NCI-H2227 treated with DMSO at 0.1 percent for 48 hours (cell line): ENCODE measurements at regions not wholly inside any gene's neighbourhood (a gene's known extent, or its start where the extent isn't known, plus 50 kb on each side); places are given as distances from the start of the nearest gene placed in this dataset.
"Not testable (repeated sequence)": the region's sequence is repeated elsewhere in the genome, so short reads cannot be mapped to it uniquely, and the experiment has no call there.

ENCODE experiments used
- DNase-seq: peaks from one replicate; lab custom pipeline; 2025; lab: John Stamatoyannopoulos, UW

DNA sequence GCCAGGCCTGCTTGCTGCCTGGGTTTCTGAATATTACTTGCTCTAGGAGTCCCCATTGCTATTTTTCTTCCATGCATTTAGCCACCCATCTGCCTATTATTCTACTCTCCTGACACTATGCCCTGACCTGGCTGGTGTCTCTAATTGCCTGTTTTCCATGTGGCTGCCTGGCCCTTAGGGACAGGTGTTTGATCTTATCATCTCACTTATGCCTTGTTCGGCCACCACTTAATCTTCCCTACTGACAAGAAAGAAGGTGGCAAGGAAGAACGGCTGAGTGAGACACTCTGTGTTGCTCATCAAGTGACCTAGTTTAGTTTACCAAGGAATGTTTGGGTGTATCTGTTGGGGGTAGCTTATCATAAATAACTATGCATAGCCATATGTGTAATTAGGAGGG is 50.4 kb upstream of the RAPH1 start:
- DNase-seq = no peak

DNA sequence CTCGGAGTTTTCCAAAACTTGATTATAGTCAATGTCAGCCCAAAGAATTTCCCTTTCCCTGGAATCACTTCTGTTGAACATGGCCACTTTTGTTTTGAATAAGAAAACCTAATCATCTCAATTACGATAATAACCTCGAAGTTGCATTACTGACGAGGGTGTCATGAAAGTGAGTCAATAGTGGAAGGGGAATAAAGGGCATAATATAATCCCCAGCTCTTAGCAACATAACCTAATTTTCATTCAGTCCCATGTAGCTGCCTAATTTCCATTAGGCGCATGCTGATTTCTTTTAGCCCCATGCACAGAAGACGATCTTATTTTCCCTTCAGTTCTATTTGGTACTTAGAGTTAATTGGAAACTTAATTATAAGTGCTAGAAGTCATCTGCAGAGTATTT is 51.1 kb upstream of the RAPH1 start:
- DNase-seq = no peak

DNA sequence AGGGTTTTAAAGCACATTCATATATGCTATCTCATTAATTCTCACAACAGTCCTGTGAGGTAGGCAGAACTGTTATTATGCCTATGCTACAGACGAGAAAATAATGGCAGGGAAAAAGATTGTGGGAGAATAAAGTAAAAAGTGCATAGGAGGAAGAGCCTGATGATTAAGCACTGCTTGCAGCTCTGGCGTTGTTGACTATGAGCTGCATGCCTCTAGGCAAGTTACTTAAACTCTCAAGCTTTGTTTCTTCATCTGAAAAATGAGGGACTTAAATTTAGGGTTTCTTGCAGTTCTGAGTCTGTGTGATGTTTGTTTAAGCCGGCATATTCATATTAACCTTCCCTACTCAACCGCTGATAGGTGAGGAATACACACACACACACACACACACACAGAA is 51.6 kb upstream of the RAPH1 start:
- DNase-seq = no peak

DNA sequence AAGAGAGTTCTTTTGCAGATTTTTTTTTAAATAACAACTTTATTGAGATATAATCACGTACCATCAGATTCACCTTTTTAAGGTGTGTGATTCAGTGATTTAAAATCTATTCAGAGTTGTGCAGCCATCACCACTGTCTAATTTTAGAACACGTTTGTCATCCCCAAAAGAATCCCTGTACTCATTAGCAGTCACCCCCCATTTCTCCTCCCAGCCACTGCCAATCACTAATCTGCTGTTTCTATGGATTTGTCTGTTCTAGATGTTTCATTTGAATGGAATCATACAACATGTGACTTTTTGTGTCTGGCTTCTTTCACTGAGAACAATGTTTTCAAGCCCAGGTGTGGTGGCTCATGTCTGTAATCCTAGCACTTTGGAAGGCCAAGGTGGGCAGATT is 55.4 kb upstream of the RAPH1 start:
- DNase-seq = no peak

DNA sequence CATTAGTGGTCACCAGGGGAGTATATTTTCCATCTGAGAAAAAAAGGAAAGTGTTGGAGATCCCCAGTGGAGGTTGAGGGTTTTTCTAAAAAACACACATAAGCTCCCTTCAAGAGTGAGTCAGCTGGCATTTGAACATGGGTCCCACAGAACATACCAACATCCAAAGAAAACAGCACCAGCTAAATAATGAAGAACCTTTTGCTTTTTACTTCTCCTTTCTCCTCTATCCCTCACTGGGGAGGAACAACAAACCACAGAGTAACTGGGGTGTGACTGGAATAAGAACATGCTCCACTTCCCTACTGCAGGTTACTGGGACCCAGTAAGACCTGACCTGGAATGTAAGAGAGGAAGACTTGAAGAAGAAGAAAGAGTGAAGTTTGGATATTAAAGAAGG is 56.5 kb upstream of the RAPH1 start:
- DNase-seq = no peak

DNA sequence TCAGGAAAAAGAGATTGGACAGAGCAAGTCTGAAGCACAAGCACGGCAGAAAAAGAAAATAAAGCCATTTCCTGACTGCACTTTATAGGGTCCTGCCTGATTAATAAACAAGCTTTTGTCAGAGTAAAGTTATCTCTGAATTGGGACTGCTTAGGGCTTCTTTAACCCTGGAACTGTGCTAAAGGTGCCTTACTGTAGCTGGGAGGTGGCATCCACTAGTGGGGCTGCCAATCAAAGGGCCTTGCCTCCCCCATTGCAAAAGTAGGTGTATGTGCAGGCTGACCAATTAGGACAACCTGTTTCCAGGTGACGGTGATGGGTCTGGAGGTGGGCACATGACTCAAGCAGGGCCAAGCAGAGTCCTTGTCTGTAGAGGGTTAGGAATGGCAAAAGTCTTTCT is 57.4 kb upstream of the RAPH1 start:
- DNase-seq = no peak

DNA sequence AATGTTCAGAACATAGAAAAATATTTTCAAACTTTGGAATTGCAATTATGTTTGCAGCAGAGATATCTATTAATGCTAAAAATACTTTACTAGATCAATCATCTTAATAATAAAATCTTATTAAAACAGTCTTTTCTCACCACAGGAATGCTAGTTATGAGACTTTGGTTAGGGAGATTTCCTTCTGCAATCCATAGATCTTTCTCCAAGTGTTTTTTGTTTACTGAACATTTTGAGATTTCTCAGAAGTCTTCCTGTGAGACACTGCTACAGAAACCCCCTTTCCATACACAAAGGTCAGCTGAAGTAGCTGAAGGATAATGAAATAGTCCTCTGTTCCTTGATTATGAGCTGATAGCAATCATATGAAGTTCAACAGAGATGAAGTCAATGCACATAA is 59.4 kb upstream of the RAPH1 start:
- DNase-seq = no peak

DNA sequence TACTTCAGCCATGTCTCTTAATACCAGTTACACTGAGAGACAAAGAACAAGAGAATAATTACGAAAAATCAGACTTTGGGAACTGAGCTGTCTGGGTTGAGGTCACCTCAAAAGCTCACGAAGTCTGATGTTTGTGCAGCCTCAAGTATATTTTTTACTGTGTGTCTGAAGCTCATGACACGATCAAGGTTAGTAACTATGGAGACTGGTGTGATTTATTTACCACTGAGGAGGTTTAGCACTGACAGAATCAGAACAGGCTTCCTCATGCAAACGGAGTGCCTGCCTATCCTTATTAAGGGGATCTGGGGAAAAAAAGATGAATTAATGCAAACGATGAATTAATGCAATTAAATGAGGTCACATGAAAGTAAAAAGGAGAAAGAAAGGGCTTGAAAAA is 61.1 kb upstream of the RAPH1 start:
- DNase-seq = no peak

DNA sequence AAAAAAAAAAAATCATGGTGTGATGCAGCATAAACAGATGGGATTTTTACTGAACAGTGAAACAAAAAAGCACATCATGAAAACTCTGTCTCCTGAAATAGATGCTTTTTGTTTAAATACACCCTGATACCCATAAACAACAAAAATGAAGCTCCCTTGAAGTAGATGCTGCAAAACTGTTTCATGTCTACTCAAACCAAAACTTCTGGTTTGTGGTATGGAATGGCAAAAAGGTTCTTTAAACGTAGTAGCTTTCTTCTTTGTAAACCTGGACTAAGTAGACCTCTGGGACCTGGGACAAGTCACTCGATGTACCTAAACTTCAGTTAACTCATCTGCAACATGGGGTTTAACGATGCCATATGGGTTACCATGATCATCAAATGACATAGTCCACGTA is 64.4 kb upstream of the RAPH1 start:
- DNase-seq = no peak

DNA sequence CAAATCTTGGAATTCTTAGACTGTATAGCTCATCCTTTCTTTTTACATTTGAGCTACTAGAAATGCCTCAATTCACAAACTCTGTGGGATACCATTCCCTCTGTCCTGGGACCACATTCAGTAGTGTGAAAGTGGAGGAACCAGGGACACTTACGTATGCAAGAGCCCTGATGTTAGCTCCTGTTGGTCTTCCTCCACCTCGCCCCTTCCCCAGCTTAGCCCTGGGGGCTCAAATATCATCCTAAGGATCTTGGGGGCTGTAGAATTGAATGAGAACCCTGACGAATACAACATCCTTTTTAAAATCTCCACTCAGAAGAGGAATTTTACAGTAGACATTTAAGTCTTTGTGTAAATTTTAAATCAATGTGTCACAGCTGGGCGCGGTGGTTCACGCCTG is 65.2 kb upstream of the RAPH1 start:
- DNase-seq = no peak

DNA sequence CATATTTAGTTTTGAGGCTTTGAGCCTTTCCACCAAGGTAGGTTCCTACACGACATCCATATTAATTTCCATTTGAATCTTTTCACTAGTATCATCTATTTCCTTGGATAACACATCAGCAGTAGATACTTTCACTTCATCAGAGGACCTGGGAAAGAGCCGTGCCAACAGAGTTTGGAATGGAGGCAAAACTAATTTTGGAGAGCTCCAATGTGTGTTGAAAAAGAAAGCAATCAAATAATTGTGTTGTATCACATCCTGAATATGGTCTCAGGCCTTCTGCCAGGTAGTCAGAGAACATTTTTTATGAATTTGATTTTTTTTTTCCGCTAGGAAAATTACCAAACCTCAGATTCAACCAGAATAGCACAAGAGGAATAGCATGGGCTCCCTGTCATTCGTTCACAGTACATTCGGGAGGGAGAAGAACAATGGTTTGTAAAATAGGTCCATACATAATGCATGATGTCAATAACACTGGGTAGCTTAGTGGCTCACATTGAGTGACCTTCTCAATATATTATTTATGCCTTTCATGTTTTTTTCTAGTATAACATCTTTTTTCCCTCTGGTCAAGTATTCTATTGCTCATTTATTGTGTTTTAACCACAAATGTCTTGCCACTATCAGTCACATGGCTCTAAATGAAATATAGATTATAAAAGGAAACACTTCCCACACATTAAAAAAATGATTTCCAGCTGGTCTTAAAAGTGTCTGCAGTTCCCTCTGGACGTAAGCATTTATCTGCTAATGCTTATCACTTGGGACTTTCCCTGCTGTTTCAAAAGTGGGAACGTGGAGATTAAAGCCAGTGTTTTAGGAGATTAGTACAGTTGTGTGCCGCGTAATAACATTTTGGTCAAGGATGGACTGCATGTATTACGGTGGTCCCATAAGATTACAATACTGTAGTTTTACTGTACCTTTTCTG is 68.6 kb upstream of the RAPH1 start:
- no peak for DNase-seq

DNA sequence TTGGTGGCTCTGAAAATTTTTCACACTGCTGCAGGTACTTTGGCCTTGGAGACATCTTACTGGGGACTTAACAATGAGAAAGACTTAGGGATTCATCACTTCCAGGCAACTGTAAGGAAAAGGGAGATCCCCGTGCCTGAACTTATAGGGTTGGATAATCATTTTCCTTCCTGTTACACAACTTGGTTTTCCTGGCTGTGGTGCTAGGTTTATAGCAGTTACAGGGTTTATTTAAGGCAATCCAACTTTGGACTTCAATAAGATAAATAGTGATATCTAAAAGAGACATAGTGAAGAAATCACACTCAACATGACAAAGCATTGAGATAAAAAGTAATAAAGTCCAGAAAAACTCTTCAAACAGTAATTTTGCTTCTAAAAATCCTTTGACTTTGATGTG is 70.2 kb upstream of the RAPH1 start:
- DNase-seq = no peak

DNA sequence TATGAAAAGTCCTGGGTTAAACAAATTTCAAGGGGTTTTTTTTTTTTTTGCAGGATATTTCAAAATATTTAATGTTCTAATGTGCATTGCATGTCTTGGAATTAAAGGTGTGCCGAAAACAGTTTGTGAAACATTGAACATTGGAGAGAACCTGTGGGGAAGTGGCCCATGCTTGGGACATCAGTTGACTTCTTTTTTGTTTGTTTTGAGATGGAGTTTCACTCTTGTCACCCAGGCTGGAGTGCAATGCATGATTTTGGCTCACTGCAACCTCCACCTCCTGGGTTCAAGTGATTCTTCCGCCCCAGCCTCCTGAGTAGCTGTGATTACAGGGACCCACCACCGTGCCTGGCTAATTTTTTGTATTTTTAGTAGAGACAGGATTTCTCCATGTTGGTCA is 71.0 kb upstream of the RAPH1 start:
- no peak for DNase-seq

DNA sequence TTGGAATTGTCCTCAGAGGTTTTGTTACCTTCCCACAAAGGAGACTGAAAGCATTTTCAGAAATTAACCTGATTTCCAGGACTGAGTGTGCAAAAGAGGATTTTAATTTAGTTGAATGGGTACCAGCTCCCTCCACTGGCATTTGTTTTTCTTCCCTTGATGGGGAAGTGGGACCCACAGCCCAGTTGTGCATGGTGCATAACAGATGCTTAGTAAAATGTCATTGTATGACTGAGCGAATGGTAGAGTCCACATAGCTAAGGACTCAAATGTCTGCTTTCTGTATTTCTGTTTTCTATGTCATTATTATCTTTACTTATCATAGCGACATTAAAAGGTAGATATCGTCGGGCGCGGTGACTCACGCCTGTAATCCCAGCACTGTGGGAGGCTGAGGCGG is 75.5 kb upstream of the RAPH1 start:
- no peak for DNase-seq

DNA sequence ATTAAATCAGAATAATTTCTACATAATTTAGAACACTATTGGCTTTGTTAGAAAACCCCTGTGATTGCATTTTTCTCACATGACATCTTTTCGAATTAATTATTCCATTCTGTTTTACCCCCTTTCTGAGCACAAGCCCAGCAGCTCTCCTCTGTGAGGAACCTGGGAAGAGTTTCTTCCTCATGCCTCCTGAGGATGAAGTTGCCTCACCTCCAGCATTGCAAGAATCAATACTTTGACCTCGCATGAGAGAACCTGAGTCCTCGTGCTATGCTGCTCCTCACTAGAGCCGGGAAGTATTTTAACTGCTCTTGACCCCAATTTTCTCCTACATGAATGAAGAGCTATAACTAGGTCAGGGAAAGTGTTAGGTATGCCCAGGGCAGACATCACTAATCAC is 77.1 kb upstream of the RAPH1 start:
- DNase-seq = no peak

DNA sequence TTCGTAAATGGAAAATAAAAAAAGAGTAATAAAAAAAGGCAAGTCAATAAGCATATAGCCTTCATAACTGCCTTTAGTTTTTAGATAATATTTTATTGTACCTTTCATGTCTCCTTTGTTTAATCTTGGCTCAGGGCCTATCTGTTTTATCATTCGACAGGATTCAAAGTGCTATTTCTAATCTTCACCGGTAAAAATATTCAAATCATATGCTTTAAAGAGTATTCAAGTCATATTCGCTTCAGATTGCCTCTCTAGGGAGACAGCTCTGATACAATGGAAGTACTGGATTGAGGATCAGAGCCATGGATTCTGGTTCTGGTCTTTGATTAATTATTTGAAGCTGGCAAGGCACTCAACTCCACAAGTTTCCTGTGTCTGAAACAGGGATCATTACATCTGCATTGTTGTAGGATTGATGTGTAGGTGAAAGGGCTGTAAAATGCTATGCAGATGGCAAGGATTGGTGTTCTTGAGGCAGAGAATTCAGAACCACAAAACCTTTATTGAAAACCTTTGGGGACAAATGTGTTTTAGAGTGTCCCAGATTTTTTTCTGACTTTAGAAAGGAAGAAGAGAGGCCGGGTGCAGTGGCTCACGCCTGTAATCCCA is 84.3 kb upstream of the RAPH1 start:
- DNase-seq = no peak

DNA sequence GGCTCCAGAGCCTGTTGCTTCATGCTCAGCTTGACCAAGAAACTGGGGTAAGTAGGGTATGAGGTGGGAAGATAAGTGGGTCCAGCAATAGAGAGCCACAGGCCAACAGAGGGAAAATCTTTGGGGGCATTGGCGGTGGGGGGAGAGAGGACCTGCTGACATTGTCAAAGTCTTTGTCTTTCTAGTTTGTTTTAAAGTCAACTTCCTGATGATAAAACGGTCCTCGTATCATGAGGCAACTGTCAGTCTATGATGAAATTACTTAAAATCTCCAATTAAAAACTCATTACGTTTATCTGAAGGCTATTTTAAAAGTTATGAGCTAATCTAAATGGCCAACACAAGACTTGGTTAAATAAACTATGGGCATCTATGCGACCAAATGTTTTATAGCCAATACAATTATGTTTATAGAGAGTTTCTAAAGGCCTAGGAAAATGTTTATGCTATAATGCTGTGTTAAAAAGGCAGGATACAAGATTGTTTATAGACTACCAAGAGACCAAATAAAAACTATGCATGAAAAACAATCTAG is 84.4 kb upstream of the CD28 start:
- no peak for DNase-seq

DNA sequence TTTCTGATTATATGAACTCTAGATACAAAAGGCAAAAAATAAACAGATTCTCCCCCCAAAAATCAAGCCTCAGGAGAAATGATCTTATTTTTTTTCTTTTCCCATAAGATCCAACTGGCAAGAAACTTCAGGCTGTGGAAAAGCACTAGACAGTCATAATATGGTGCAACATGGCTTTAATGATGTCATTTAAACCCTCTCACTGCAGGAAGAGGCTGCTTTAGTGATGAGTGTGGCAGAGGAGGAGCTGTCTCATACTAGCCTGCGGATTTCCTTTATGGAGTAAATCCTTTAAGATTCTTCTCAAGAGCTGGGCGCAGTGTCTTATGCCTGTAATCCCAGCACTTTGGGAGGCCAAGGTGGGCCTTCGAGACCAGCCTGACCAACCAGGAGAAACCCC is 83.3 kb upstream of the CD28 start:
- DNase-seq = no peak

DNA sequence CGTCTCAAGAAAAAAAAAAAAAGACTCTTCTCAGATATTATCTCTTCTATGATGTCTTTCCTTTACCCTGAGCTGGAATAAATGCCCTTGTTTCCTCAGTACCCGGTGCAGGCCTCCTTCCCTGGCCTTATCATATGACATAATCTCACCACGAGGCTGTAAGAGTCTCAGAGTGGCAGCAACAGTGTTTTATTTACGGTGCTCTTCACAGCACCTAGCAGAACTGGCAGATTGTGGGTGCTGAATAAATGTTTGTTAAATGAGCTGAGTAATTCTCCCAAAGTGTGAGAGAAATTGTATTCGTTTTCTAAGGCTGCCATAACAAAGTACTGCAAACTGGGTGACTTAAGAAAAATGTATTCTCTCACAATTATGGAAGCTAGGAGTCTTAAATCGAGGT is 82.8 kb upstream of the CD28 start:
- no peak for DNase-seq

DNA sequence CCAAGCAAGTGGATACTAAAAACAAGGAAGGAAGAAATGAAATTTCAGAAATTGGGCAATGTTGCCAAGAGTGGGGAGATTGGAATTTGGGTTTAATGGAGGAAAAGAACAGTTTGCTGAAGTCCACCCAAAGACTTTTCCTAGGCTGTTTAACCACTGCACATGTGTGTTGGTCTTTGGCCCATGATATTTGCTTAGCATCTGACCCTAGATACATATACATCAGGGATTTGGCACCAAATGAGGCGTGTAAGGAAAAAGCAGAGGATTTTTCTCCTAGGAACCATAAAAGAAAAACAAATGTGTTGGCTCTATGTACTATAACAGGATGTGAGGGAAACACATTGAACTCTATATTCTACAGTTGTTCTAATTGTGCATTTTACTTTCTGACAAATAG is 80.7 kb upstream of the CD28 start:
- DNase-seq = no peak

DNA sequence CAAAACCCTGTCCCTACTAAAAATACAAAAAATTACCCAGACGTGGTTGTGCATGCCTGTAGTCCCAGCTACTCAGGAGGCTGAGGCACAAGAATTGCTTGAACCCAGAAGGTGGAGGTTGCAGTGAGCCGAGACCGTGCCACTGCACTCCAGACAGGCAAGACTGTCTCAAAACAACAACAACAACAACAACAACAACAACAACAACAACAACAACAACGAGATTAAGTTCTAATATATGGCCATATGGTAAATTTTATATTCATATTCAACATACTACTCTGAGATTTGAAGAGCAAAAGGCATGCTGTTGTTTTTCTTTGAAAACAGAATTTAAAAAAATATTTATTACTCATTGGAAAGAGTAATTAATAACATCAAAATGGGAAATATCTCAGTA is 80.2 kb upstream of the CD28 start:
- not testable (repeated sequence) for DNase-seq

DNA sequence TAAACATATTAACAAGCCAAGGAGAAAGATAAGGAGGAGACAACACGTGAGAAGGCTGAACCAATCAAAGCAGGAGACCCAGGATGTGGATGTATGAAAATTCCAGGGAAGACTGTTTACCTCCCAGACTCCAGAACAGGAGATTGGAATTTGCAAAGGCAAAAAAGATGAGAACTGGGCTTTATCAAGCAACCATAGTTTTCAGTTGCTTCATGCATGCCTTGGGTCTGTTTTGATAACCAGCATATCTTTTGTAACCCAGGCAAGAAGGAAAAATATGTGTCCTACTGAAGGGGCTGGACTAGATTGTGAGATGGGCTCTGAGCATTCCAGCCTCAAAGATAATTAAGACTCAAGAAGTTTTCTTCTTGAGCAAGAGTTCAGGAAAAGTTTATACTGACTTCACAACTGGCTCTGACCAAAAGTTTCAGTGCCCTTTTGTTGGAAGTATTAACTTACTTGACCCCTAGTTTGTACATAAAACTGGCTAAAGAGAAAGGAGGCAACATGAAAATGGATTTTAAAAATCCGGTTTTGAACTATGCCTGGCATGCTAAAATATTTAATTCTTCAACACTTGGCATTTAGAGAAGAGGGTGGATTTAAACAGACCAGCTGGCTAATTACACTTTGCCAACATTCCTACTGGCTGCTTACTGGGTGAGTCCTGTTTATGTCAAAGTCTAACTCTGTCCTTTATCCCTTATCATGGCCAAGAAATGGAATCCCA is 79.3 kb upstream of the CD28 start:
- DNase-seq = no peak

DNA sequence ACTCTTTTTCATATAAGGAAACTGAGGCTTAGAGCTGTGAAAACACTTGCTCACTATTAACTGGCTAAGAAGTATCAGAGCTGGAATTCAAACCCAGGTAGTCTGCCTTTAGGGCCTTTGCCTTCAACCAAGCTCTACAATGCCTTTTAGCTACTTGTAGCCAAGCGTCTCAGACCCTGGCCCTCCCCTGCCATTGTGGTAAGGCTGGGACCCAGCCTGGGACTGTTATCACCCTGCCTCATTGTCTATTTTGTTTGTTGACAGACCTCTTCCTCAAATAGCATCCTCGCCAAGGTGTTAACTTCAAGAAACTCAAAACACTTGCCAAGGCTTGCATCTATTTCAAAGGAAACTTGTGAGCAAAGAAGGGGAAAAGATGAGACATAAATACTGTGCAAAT is 76.7 kb upstream of the CD28 start:
- no peak for DNase-seq
